GM23338 (cell line): ENCODE measurements at regions not wholly inside any gene's neighbourhood (a gene's known extent, or its start where the extent isn't known, plus 50 kb on each side); places are given as distances from the start of the nearest gene placed in this dataset.

Experiments used
- EZH2phosphoT487 ChIP-seq: fragments of 200-600 bp; sonication (generic); IDR thresholded peaks from one replicate; pipeline ENCODE4 v1.8.1; 2018; ENCODE audit warnings: antibody characterized with exemption; ENCODE audit not compliant: unreplicated experiment
- ZNF331 ChIP-seq: fragments of 250-450 bp; sonication (Bioruptor Pico); IDR thresholded peaks from 2 replicates; pipeline ENCODE4 v1.5.0; 2020; ENCODE audit warnings: low read depth, mild to moderate bottlenecking, moderate library complexity
- TF ChIP-seq, protein P1 (sequence below): fragments of 250-450 bp; sonication (Bioruptor Pico); IDR thresholded peaks from 2 replicates; pipeline ENCODE4 v1.5.0; 2020; ENCODE audit warnings: mild to moderate bottlenecking, moderate library complexity
- TF ChIP-seq, protein P2 (sequence below): IDR thresholded peaks from one replicate; pipeline ENCODE4 v1.6.1; 2018; ENCODE audit warnings: antibody characterized with exemption; ENCODE audit not compliant: unreplicated experiment

DNA sequence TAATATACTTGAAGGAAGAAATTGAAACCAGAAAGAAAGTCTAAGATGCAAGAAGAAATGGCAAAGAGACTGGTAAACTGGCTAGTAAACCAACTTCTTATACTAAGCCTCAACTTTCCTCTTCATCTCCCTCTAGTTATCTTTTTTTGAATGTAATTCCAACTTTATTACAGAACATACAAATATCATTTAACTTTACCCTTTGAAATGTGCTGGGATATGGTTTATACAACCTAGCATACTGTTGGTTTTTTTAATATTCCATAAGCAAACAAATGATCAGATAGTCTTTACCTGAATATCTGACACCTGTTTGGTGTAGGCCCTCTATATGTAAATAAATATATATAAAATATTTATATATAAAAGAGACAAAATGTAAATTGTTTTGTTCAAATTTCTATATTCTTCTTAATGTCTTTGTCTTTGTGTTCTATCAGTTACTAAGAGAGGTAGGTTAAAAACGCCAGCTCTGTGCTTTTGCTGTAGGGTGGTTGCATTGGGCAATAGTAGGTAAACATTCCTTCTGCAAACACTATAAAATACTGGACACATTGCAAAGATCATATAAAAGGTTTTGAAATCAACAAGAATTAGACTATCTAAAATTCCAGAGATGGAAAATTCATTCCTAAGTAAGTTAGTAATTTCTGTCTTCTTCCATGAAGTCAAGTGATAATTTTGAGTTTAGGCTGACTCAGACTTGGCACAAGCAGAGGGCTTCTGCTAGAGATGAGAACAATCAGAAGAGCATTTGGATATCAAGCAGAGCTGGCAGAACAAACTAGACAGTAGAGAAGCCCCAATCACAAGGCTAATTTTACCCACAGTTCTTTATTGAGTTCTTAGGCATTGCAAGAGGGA, 383.3 kb downstream of the RFC3 start (continued):
- TF ChIP-seq, protein P1, sequence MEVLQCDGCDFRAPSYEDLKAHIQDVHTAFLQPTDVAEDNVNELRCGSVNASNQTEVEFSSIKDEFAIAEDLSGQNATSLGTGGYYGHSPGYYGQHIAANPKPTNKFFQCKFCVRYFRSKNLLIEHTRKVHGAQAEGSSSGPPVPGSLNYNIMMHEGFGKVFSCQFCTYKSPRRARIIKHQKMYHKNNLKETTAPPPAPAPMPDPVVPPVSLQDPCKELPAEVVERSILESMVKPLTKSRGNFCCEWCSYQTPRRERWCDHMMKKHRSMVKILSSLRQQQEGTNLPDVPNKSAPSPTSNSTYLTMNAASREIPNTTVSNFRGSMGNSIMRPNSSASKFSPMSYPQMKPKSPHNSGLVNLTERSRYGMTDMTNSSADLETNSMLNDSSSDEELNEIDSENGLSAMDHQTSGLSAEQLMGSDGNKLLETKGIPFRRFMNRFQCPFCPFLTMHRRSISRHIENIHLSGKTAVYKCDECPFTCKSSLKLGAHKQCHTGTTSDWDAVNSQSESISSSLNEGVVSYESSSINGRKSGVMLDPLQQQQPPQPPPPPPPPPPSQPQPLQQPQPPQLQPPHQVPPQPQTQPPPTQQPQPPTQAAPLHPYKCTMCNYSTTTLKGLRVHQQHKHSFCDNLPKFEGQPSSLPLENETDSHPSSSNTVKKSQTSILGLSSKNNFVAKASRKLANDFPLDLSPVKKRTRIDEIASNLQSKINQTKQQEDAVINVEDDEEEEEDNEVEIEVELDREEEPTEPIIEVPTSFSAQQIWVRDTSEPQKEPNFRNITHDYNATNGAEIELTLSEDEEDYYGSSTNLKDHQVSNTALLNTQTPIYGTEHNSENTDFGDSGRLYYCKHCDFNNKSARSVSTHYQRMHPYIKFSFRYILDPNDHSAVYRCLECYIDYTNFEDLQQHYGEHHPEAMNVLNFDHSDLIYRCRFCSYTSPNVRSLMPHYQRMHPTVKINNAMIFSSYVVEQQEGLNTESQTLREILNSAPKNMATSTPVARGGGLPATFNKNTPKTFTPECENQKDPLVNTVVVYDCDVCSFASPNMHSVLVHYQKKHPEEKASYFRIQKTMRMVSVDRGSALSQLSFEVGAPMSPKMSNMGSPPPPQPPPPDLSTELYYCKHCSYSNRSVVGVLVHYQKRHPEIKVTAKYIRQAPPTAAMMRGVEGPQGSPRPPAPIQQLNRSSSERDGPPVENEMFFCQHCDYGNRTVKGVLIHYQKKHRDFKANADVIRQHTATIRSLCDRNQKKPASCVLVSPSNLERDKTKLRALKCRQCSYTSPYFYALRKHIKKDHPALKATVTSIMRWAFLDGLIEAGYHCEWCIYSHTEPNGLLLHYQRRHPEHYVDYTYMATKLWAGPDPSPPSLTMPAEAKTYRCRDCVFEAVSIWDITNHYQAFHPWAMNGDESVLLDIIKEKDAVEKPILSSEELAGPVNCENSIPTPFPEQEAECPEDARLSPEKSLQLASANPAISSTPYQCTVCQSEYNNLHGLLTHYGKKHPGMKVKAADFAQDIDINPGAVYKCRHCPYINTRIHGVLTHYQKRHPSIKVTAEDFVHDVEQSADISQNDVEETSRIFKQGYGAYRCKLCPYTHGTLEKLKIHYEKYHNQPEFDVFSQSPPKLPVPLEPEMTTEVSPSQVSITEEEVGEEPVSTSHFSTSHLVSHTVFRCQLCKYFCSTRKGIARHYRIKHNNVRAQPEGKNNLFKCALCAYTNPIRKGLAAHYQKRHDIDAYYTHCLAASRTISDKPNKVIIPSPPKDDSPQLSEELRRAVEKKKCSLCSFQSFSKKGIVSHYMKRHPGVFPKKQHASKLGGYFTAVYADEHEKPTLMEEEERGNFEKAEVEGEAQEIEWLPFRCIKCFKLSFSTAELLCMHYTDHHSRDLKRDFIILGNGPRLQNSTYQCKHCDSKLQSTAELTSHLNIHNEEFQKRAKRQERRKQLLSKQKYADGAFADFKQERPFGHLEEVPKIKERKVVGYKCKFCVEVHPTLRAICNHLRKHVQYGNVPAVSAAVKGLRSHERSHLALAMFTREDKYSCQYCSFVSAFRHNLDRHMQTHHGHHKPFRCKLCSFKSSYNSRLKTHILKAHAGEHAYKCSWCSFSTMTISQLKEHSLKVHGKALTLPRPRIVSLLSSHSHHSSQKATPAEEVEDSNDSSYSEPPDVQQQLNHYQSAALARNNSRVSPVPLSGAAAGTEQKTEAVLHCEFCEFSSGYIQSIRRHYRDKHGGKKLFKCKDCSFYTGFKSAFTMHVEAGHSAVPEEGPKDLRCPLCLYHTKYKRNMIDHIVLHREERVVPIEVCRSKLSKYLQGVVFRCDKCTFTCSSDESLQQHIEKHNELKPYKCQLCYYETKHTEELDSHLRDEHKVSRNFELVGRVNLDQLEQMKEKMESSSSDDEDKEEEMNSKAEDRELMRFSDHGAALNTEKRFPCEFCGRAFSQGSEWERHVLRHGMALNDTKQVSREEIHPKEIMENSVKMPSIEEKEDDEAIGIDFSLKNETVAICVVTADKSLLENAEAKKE (CRISPR knock-in tag), result no peak
- no peak for TF ChIP-seq ZNF331 (CRISPR knock-in tag)
- TF ChIP-seq EZH2phosphoT487, result no peak
- TF ChIP-seq, protein P2, sequence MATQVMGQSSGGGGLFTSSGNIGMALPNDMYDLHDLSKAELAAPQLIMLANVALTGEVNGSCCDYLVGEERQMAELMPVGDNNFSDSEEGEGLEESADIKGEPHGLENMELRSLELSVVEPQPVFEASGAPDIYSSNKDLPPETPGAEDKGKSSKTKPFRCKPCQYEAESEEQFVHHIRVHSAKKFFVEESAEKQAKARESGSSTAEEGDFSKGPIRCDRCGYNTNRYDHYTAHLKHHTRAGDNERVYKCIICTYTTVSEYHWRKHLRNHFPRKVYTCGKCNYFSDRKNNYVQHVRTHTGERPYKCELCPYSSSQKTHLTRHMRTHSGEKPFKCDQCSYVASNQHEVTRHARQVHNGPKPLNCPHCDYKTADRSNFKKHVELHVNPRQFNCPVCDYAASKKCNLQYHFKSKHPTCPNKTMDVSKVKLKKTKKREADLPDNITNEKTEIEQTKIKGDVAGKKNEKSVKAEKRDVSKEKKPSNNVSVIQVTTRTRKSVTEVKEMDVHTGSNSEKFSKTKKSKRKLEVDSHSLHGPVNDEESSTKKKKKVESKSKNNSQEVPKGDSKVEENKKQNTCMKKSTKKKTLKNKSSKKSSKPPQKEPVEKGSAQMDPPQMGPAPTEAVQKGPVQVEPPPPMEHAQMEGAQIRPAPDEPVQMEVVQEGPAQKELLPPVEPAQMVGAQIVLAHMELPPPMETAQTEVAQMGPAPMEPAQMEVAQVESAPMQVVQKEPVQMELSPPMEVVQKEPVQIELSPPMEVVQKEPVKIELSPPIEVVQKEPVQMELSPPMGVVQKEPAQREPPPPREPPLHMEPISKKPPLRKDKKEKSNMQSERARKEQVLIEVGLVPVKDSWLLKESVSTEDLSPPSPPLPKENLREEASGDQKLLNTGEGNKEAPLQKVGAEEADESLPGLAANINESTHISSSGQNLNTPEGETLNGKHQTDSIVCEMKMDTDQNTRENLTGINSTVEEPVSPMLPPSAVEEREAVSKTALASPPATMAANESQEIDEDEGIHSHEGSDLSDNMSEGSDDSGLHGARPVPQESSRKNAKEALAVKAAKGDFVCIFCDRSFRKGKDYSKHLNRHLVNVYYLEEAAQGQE, result no peak
